Vagina (tissue), 2 donors: ENCODE measurements at regions not wholly inside any gene's neighbourhood (a gene's known extent, or its start where the extent isn't known, plus 50 kb on each side); places are given as distances from the start of the nearest gene placed in this dataset.

Experiments used
- POLR2A ChIP-seq, 2 donors: fragments of 450-650 bp; IDR thresholded peaks; one replicate each; pipeline ENCODE4 v1.6.1; 2017; ENCODE audit warnings: antibody characterized with exemption in 2 of 2, mild to moderate bottlenecking in 2 of 2, moderate library complexity in 2 of 2
- POLR2AphosphoS5 ChIP-seq, 2 donors: sonication (generic); formaldehyde crosslinking; IDR thresholded peaks; one replicate each; pipeline ENCODE4 v1.9.0; 2017; ENCODE audit warnings: antibody characterized with exemption in 2 of 2, mild to moderate bottlenecking in 2 of 2, low read depth in 1 of 2; ENCODE audit not compliant: insufficient read depth in 1 of 2
- TF ChIP-seq, protein P1 (sequence below), 3 experiments: fragments of 450-650 bp in 2 of 3; fragments of 200-600 bp in 1 of 3; sonication (generic) in 1 of 3; IDR thresholded peaks; one replicate each; pipeline ENCODE4 v1.5.1; 2017 to 2019; ENCODE audit warnings: antibody characterized with exemption in 3 of 3, mild to moderate bottlenecking in 2 of 3, moderate library complexity in 2 of 3

DNA sequence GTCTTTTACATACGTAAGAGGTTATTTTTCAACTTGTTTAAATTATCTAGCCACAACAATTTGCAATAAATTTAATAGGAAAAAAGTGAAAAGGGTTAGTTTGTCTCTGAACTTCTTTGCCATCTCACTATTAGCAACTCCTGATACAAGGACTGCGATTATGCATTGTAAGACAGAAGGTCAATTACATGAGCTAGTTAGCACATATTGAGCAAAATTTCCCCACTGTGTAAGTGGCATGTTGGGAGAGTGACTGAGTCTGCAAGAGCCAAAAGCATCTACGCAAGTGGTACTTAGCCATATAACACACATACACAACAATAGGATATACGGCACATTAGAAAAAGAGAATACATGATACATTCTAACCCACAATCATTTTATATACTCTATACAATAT is 927.2 kb downstream of the STPG2 start:
- TF ChIP-seq POLR2AphosphoS5 (IDR thresholded peaks at IDR 0.05; ENCODE audit: insufficient read depth in 1 of 2, low read depth in 1 of 2): no peak
- TF ChIP-seq, protein P1, sequence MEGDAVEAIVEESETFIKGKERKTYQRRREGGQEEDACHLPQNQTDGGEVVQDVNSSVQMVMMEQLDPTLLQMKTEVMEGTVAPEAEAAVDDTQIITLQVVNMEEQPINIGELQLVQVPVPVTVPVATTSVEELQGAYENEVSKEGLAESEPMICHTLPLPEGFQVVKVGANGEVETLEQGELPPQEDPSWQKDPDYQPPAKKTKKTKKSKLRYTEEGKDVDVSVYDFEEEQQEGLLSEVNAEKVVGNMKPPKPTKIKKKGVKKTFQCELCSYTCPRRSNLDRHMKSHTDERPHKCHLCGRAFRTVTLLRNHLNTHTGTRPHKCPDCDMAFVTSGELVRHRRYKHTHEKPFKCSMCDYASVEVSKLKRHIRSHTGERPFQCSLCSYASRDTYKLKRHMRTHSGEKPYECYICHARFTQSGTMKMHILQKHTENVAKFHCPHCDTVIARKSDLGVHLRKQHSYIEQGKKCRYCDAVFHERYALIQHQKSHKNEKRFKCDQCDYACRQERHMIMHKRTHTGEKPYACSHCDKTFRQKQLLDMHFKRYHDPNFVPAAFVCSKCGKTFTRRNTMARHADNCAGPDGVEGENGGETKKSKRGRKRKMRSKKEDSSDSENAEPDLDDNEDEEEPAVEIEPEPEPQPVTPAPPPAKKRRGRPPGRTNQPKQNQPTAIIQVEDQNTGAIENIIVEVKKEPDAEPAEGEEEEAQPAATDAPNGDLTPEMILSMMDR (IDR thresholded peaks at IDR 0.05): no peak
- no peak for TF ChIP-seq POLR2A (IDR thresholded peaks at IDR 0.05)
